Hematopoietic multipotent progenitor cell treated with erythropoietin and hydrocortisone succinate and interleukin-3 and kit ligand, for 8 days (in vitro differentiated cells): ENCODE measurements at regions not wholly inside any gene's neighbourhood (a gene's known extent, or its start where the extent isn't known, plus 50 kb on each side); places are given as distances from the start of the nearest gene placed in this dataset.

Experiments used
- DNase-seq: peaks from one replicate; pipeline ENCODE4 v3.0.0-alpha.2; 2015

DNA sequence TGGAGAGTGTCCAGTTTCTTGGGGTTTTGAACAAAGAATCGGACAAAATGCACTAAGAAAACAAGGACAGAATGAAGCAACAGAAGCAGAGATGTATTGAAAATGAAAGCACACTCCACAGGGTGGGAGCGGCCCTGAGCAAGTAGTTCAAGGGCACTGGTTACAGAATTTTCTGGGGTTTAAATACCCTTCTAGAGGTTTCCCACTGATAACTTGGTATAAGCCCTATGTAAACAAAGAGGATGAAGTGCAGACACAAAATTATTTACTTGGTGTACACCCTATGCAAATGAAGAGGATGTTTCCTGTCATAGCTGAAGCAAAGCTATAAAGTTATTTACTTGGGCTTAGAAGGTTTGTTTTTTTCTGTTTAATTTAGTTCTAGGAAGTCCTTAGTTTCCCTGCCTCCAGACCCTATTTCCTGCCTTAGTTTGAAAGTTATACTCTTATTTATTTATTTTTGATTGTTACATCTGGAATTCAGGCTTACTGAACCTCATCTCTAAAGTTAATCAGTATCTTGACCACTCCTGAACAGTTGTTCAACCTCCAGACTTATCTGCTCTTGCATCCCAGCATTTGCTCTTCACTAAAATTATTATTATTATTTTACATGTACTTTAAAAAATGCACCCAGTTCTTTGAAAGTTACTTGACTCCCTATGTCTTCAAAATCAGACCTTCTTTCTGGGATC, 193.5 kb downstream of the SPP2 start:
- no peak for DNase-seq

DNA sequence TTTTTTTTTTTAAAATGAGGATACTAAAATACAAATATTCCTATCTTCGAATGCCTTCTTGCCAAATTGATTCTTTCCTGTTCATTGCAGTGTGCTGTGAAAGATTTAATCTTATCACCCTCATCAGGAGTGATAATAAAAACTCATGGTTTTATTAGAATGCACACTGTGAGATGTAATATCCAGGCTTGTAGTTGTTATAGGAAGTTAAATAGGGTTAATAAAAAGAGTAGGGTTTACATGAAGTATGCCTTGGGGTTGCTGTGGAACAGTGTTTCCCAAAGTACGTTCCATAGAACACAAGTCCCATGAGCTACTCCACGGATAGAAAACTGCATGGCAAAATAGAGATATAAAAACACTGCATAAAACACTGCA, 191.9 kb downstream of the SPP2 start:
- no peak for DNase-seq

DNA sequence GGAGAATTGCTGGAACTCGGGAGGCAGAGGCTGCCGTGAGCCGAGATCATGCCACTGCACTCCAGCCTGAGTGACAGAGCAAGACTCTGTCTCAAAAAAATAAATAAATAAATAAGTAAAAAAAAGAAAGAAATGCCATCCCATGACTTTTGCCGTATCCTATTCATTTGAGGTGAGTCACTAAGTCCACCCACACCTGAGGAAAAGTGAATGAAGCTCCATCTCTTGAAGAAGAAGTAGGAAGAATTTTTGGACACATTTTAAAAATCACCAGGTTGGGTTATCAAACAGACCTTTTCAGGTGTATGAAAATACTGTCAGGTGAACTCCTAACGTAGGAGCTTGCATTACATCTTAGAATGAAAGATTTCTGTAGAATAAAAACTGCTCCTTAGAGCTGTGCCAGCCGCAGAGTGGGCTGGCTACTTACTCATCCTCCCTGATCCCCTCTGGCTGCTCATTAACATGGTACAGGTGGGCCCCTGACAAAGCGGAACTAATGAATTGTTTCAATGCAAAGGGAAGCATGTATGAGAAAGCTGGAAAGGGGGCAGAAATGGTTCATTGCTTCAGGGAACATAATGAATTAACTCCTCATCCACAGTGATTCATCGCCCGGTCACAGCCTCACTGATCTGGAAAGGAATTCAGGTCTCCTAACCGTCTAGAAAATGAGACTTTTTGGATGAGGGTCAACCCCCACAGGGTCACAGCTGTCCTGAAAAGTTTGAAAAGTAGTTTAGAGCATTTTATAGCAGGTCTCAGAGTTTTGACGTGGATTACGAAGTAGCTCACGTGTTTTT, 191.4 kb downstream of the SPP2 start:
- DNase-seq: no peak

DNA sequence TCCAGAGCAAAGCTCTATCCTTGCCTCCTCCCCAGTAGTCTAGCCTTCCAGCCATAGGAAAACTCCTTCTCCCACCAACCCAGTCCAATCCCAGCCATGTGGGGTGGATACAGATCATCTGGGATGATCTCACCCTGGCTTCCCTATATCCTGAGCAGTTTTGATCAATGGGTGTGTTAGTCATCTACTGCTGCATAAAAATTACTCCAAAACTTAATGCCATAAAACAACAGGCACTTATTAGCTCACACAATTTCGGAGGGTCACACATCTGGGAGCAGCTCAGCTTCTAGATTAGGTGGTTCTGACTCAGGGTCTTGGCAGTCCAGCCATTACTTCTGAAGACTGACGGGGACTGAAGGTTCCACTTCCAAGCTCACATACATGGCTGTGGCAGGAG, 190.4 kb downstream of the SPP2 start:
- no peak for DNase-seq

DNA sequence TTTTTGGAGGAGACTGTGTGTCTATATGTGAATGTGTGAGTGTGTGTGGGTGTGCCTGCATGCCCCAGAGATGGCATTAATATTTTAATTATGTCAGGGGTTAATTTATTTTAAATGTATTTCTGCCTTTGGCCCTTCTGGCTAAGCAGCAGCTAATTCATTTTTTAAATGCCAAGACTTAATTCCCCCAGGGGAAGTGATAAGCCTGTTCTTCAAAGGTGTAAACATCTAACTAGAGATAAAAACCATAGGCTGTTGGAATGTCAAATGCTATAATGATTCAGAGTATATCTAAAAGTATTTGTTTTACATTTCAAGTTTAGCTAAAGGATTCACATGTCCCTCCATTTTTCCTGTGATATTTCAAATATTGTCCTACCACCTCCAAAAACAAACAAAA, 184.7 kb downstream of the SPP2 start:
- DNase-seq: no peak

DNA sequence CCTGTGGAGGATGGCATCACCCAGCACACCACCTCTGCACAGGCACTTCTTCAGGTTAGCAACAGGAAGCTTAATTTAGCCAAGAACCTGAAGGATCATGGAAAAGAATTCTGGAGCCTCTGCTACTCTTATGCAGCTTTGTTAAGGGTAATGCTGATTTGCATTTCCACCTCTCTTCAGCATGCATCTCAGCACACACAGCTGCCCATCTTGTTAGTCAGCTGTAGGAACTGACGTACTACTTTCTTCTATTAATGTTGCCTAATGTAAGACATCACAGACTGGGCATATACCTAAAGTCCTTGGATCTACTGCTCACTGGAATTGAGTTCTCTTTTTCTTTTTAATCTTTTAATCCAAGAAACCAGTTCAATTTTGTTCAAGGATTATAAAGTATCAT, 181.0 kb downstream of the SPP2 start:
- no peak for DNase-seq

DNA sequence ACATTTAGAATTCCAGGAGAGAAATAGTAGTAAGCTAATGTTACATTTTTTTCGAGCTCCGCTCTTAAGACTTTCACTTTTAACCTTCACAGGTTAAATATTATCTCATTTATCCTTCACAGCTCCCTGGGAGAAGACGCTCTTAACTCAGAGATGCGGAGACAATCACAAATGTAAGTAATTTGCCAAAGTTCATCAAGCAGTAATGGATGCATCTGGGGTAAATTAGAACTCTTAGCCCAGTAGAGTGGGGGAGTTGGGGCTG, 168.5 kb downstream of the SPP2 start:
- DNase-seq: no peak

DNA sequence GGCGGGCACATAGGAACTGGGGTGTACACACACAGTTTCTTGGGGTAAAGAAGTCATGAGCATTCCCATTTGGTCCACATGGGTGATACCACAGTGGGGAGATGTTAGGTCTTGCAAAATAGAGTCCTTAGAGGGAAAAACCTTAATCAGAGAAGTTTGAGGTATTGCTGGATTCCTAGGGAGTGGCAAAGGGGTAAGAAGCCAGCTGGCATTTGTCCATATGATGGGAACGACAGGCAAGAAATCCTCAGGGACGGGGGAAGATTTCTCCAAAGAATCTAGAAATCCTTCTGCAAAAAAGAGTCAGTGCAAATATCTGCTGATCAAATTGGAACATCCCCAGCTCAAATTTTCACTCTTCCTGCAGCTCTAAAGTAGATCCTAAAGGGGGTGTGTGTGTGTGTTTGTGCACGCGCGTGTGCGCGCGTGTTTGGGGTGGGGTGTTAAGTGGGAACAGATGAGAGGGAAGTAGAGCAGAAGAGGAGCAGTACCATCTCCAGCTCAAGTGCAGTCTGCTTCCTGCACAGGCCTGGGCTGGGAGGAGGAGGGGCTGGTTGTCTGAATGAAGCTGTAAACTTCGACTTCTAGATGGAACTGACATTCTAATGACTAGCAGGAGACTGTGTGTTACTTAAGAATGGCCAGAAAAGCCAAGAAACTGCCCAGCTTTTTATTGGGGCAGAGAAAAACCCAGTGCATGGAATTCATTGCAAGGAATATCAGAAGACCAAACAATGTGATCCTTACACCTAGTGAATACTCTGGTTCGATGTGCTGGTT, 168.0 kb downstream of the SPP2 start:
- no peak for DNase-seq

DNA sequence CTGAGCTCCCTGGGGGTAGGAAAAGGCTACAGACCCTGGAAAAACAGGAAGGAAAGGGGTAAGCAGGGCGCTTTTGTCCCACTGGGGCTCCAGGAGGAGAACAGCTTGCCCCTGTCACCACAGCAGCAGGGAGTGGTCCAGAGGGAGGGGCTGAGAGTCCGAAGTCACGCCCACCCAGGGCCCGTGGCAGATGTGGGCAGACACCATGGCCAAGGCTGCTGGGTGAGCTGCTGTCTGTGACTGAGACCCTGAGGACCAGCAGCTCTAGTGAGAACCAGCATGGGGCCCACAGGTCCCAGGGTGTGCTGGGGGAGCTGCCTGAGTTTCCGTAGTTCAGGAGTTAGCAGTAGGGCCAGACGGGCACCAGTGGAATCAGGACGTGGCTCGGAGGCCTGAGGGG, 162.0 kb downstream of the SPP2 start:
- no peak for DNase-seq

DNA sequence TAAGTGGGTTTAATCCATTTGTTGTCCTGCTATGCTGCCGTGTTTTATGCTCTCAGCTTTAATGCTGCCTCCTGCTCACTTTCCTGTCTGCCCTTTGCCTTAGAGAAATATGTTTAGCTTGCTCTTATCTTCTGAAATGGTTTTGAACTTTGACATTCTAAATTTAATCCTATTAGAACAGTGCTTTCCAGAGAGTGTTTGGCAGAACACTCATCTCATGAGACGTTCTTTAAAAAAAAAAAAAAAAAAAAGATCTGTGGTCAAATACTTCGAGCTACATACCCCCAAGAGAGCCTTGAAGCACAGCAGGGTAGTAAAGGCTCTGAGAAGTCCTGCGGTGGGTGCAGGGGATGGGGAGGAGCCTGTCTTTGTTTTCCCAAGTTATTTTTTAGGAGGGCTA, 161.3 kb downstream of the SPP2 start:
- no peak for DNase-seq

DNA sequence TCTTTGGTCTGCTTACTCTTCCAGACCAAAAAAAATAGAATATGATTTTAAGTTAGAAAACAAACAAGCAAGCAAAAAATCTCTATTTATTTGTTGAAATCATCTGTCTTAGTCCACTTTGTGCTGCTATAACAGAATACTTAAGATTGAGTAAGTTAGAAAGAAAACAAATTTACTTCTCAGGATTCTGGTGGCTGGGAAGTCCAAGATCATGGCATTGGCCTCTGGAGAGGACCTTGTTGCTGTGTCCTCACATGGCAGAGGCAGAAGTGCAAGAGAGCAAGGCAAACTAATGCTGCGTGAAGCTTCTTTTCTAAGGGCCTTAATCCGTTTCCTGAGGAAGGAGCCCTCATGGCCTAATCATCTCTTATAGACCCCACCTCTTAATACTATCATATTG, 156.2 kb downstream of the SPP2 start:
- DNase-seq: no peak

DNA sequence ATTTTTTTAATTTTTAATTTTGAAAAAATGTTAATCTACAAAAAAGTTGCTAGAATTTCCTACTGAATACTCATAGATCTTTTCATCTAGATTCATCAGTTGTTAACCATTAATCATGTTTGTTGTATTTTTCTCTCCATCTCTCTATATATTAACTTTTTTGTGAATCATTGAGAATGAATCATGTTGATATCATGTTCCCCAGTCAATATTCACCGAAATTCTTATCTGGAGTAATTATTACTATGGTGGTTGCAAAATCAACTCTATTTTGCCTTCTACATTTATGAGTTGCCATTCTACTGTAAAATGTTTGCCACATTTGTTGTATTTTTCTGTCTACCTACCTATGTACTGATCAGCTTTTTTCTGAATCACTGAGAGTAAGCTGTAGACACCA, 154.0 kb downstream of the SPP2 start:
- DNase-seq: no peak

DNA sequence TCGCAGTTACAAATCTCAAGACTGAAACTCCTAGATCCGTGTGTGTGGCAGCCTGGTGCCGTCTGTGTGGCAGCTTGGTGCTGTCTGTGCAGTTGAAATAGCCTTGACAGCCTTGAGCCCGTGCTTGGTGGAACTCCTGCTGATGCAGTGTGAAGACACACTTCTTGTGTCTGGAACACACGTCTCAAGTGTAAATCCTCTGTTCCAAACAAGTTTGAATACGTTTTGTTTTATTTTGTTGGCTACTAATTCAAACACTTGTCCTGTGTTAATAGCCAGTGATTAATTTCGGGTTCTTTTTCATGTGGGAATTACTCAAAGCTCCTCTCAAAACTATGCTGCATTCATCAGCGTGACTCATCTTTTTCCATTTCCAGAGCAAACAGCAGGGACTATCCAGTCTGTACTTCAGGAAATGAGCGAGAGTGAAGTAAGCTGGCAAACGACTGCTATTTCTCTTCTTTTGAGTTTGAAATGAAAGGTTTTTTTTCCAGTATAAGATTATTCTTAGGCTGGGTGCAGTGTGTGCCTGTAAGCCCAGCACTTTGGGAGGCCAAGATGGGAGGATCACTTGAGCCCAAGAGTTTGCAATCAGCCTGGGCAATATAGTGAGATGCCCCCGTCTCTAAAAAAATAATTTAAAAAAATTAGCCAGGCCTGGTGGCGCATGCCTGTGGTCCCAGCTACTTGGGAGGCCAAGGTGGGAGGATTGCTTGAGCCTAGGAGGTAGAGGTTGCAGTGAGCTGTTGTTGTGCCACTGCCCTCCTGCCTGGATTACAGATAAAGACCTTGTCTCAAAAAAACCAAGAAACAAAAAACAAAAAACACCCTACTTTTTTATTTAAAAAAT, 152.9 kb downstream of the SPP2 start:
- DNase-seq: no peak

DNA sequence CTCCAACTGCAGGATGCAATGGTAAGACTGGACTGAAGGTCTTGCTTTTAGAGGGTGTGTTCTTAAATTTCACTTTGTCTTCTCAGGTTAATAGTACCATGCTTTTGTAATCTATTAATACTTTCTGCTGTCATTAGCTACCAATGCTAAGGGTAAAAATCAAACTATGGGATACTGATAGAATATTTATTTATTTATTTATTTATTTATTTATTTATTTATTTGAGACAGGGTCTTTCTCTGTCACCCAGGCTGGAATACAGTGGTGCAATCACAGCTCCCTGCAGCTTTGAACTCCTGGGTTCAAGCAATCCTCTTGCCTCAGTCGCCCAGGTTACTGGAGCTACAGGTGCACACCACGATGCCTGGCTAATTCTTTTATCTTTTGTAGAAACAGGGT, 152.1 kb downstream of the SPP2 start:
- no peak for DNase-seq

DNA sequence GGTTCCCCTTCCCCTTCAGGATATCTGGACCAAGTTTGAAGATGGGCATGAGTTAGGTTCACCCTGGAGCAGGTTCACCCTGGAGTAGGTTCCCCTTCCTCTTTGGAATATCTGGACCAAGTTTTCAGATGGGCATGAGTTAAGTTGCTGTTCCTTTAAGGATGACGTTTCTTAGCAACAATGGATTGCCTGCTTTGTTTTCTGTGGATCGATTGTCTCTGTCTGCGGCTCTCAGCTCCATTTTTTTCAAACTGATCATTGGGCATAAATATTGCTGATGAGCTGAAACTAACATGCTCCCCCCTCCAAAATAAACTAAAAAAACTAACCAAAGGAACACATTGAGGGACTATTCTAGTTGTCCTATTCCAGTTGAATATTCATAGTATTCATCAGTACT, 149.5 kb downstream of the SPP2 start:
- no peak for DNase-seq

DNA sequence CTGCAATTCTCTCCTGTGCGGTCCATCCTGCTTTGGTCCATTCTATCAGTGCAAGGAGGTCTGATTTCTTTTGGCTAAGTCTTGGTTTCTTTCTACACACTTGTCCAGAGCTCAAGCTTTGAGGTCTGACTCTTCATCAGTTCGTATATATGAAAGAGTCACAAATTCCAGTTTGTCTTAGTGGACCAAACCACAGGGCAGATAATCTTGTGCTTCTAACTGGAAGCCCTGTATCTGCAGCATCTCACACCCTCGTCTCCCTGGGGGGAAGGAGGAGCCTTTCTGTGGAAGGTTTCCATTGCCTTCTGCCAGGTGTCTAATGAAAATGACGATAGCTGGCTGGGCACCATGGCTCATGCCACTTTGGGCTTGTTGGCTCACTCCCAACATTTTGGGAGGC, 148.5 kb downstream of the SPP2 start:
- DNase-seq: no peak

DNA sequence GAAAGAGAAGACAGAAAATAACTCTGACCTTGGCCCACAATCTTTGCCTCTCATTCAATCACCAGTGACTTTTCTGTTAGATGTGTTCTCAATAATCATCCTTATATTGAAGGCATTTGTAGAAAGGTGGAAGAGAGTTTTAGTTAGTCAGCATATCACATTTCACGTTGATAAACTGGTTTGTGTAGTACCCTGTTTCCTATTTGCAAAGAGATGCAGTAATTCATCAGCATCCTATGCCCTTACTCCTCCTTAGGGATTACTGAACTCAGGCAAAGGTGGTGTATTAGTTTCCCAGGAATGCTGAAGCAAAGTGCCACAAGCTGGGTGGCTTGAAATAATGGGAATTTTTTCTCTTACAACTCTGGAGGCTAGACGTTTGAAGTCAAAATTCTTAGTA, 145.0 kb downstream of the SPP2 start:
- DNase-seq: no peak

DNA sequence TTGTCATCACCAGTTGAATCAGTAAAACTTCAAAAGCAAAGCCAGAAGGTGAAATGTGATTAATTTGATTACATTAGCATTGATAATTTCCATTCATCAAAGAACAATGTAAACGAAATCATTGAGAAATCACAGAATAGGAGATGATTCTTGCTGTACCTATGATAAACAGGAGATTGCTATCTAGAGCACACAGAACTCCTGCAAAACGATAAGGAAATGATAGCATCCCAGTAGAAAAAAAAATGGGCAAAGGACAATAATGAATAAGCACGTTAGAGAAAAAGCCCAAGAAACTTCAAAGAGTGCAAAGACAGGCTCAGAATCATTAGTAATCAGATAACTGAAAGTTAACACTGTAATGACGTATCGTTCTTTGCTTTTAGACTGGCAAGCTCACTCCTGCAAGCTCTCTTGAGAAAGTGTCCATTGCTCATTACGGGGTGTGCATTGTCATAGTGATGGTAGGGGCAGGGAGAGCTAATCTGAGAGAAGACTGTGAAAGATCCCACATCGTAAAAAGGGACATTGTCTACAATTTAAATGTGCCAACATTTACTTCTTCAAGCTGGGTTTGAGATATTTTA, 143.6 kb downstream of the SPP2 start:
- no peak for DNase-seq

DNA sequence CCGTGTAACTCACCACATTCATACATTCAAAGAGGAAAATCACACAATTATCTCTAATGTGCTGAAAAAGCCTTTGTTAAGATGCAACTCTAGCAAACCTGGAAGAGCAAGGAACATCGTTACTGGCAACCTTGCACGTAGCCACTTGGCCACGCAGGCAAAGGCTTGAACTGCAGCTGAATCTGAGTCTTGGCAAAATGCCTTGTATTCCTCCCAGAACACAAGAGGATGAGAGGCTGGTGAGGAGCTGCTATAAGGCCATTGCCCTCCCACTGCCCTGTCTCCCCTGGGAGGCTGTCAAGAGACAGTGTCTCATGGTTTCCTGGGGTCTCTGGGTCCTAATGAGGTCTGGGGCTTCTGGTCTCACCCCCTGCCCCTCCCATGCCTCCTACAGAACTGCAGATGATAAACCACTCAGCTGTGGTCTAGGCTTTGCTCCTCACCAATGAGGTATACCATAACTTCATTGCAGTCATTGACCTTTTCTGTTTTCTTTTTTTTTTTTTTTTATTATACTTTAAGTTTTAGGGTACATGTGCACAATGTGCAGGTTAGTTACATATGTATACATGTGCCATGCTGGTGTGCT, 141.4 kb downstream of the SPP2 start:
- no peak for DNase-seq

DNA sequence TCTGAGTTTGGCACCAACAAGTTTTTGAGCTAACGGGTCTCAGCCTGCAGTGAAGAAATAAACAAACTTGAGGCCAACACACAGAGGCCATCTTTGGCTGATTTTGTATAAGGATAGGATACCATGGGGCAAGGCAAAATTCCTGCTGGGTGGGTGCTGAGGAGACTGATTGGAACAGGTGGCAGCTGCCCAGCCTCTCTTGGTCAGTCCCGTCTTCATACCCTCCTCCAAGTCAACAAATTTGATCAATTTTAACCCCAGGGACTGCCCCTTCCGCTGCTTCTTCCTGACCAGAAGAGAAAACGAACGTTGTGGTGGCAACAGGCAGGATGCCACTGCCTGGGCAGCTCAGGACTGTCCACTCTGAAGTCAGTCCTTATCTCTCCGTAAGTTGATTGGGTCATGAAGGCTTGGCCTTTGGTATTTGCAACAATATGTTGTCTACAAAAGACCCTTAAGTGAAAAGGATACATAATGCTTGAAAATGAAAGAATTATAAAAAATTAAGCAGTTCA, 139.3 kb downstream of the SPP2 start:
- DNase-seq: no peak

DNA sequence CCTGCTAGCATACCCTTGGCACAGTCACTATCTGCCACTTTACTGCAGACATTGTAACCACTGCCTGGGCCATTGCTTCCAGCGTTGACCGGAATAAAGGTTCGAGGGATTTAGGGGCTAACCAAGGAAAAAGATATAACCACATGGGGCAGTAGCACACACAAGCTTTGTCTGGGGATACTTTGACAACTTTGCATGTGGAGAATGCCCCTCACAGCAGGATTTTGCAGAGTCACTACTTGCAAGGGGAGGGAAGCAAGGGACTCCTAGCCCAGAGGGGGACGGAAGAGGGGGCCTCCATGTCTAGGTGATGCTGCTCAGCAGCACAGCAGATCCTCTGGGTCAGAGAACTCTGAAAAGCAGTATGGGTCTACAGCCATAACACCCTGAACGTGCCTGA, 138.7 kb downstream of the SPP2 start:
- DNase-seq: no peak

DNA sequence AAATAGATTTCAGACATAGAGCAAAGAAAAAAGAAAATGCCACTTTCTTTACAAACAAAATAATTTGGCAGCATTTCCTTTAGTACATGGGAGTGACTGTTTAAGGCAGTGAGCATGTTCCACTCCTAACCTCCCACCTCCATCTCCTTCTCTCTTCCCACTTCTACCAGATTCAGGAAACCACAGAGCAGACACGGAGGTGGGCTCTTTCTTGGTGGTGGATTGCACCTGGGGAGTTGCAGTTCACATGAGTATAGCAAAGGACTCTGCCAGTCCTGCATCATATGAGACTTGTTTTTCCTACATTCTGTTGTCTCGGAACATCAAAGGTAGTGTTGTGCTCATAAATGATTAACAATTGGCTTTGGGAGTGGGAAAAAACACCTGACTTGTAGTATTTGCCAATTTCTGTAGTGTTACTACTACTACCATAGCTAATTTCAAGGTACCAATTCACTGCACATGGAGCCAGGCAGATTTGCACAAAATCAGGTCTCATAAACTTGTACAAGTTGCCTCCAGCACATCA, 137.2 kb downstream of the SPP2 start:
- no peak for DNase-seq
